ENCODE measurements at regions not wholly inside any gene's neighbourhood (a gene's known extent, or its start where the extent isn't known, plus 50 kb on each side); places are given as distances from the start of the nearest gene placed in this dataset.

GRCh38 chr4:56215141-56215783, 172.0 kb downstream of the AASDH start:
- Histone ChIP-seq H2AFZ (no peak overlapping the region), H3K36me3 (ENCODE audit: low read depth) (no peaks in the 10 kb centered on the region), H3K79me2 (ENCODE audit: low read depth) (no peaks in the 10 kb centered on the region), H3K27ac (no peak overlapping the region), H3K9me3 (ENCODE audit: insufficient read depth, low read depth) (no peaks in the 10 kb centered on the region), H3K4me2 (no peak overlapping the region), H3K4me3 (no peak overlapping the region), H4K20me1 (ENCODE audit: insufficient read depth) (no peaks in the 10 kb centered on the region), H3F3A (ENCODE audit: insufficient read depth, low read depth) (no peaks in the 10 kb centered on the region), H3K9me2 (ENCODE audit: insufficient read depth) (no peaks in the 10 kb centered on the region), H3K4me1 (replicated peaks; ENCODE audit: insufficient read depth) (no peaks in the 10 kb centered on the region), H3K27me3 (ENCODE audit: insufficient read depth, low read depth) (no peaks in the 10 kb centered on the region)
- intact Hi-C loops (cut with micrococcal nuclease; ENCODE audit: unreplicated experiment), result no loop called here
- TF ChIP-seq EZH2 (IDR thresholded peaks at IDR 0.05; ENCODE audit: low read depth) (no peak), CTCF (conservative IDR thresholded peaks at IDR 0.05) (no peak)
- BruUV-seq (replicated peaks), result no TSS peak
- CTCF ChIA-PET, result no interaction called here
- POLR2A ChIA-PET (ENCODE audit: unreplicated experiment), result no interaction called here
- DNase-seq, result no peak

GRCh38 chr4:56213543-56213942, 173.7 kb downstream of the AASDH start:
- CTCF ChIA-PET, result no interaction called here
- no peak overlapping the region for H3K4me2 ChIP-seq
- H3K9me3 ChIP-seq (ENCODE audit: insufficient read depth, low read depth), result no peaks in the 10 kb centered on the region
- no peak overlapping the region for H3K27ac ChIP-seq
- BruUV-seq (replicated peaks), result no TSS peak
- no peaks in the 10 kb centered on the region for H3K4me1 ChIP-seq (replicated peaks; ENCODE audit: insufficient read depth)
- no peak for DNase-seq
- no peak overlapping the region for H2AFZ ChIP-seq
- H3K27me3 ChIP-seq (ENCODE audit: insufficient read depth, low read depth), result no peaks in the 10 kb centered on the region
- POLR2A ChIA-PET (ENCODE audit: unreplicated experiment), result no interaction called here
- no peak overlapping the region for H3K4me3 ChIP-seq
- H3K9me2 ChIP-seq (ENCODE audit: insufficient read depth), result no peaks in the 10 kb centered on the region
- no peaks in the 10 kb centered on the region for H4K20me1 ChIP-seq (ENCODE audit: insufficient read depth)
- no peak for TF ChIP-seq CTCF (conservative IDR thresholded peaks at IDR 0.05)
- TF ChIP-seq EZH2 (IDR thresholded peaks at IDR 0.05; ENCODE audit: low read depth), result no peak
- intact Hi-C loops (cut with micrococcal nuclease; ENCODE audit: unreplicated experiment), result no loop called here
- H3K79me2 ChIP-seq (ENCODE audit: low read depth), result no peaks in the 10 kb centered on the region
- H3K36me3 ChIP-seq (ENCODE audit: low read depth), result no peaks in the 10 kb centered on the region
- H3F3A ChIP-seq (ENCODE audit: insufficient read depth, low read depth), result no peaks in the 10 kb centered on the region

- no peaks in the 10 kb centered on the region for H3K36me3 ChIP-seq (ENCODE audit: low read depth)
- ChIA-PET CTCF (no interaction called here), POLR2A (ENCODE audit: unreplicated experiment) (no interaction called here)
- H3K27me3 ChIP-seq (ENCODE audit: insufficient read depth, low read depth), result no peaks in the 10 kb centered on the region
- H2AFZ ChIP-seq, result no peak overlapping the region
- H3K9me3 ChIP-seq (ENCODE audit: insufficient read depth, low read depth), result no peaks in the 10 kb centered on the region
- no peaks in the 10 kb centered on the region for H3K9me2 ChIP-seq (ENCODE audit: insufficient read depth)
- H3K4me1 ChIP-seq (replicated peaks; ENCODE audit: insufficient read depth), result no peaks in the 10 kb centered on the region
- intact Hi-C loops (cut with micrococcal nuclease; ENCODE audit: unreplicated experiment), result no loop called here
- no peaks in the 10 kb centered on the region for H3K79me2 ChIP-seq (ENCODE audit: low read depth)
- no peaks in the 10 kb centered on the region for H4K20me1 ChIP-seq (ENCODE audit: insufficient read depth)
- no peaks in the 10 kb centered on the region for H3F3A ChIP-seq (ENCODE audit: insufficient read depth, low read depth)
- no peak overlapping the region for H3K4me2 ChIP-seq
- no TSS peak for BruUV-seq (replicated peaks)
- DNase-seq, result no peak
- H3K4me3 ChIP-seq, result no peak overlapping the region
- no peak for TF ChIP-seq CTCF (conservative IDR thresholded peaks at IDR 0.05)
- TF ChIP-seq EZH2 (IDR thresholded peaks at IDR 0.05; ENCODE audit: low read depth), result no peak
- no peak overlapping the region for H3K27ac ChIP-seq
Observed at GRCh38 chr4:56212774-56213173, 174.5 kb downstream of the AASDH start.
